Mesenchymal stem cell (in vitro differentiated cells and primary cell): ENCODE measurements at regions not wholly inside any gene's neighbourhood (a gene's known extent, or its start where the extent isn't known, plus 50 kb on each side); places are given as distances from the start of the nearest gene placed in this dataset.

Source experiments
- DNase-seq: peaks from one replicate; pipeline ENCODE4 v3.0.0-alpha.2; 2013
- H2AFZ ChIP-seq: one replicate; pipeline ENCODE4 v1.6.1; 2013; ENCODE audit warnings: low read depth, mild to moderate bottlenecking, control low read depth, inconsistent platforms, low read length, moderate library complexity
- H2AK5ac ChIP-seq: 2 replicates; pipeline ENCODE4 v1.6.1; 2013; ENCODE audit warnings: low read length, moderate library complexity, mild to moderate bottlenecking, inconsistent platforms; ENCODE audit not compliant: severe bottlenecking
- H2BK120ac ChIP-seq: one replicate; pipeline ENCODE4 v1.6.1; 2013; ENCODE audit warnings: low read depth, mild to moderate bottlenecking, inconsistent platforms, low read length, moderate library complexity
- H2BK12ac ChIP-seq, 2 experiments: one replicate each; pipeline ENCODE4 v1.6.1; 2013; ENCODE audit warnings: inconsistent platforms in 2 of 2, low read length in 2 of 2, mild to moderate bottlenecking in 2 of 2, moderate library complexity in 2 of 2, control low read depth in 1 of 2
- H2BK15ac ChIP-seq: one replicate; pipeline ENCODE4 v1.6.1; 2013; ENCODE audit warnings: mild to moderate bottlenecking, low read depth, inconsistent platforms; ENCODE audit not compliant: poor library complexity, severe bottlenecking
- H2BK5ac ChIP-seq: 2 replicates; pipeline ENCODE4 v1.6.1; 2013; ENCODE audit warnings: low read depth, mild to moderate bottlenecking, low read length, control low read depth, inconsistent platforms; ENCODE audit not compliant: poor library complexity, severe bottlenecking
- H3K14ac ChIP-seq, 2 experiments: one replicate each; pipeline ENCODE4 v1.6.1; 2013; ENCODE audit warnings: inconsistent platforms in 2 of 2, low read length in 2 of 2, control low read depth in 1 of 2, mild to moderate bottlenecking in 1 of 2, moderate library complexity in 1 of 2
- H3K18ac ChIP-seq, 2 experiments: one replicate each; pipeline ENCODE4 v1.6.1; 2013; ENCODE audit warnings: inconsistent platforms in 2 of 2, low read length in 2 of 2, control low read depth in 1 of 2, low read depth in 1 of 2, mild to moderate bottlenecking in 1 of 2
- H3K23ac ChIP-seq, 2 experiments: one replicate each; pipeline ENCODE4 v1.6.1; 2013; ENCODE audit warnings: inconsistent platforms in 2 of 2, low read length in 2 of 2, mild to moderate bottlenecking in 2 of 2, moderate library complexity in 2 of 2, control low read depth in 1 of 2
- H3K27ac ChIP-seq: 2 replicates; pipeline ENCODE4 v1.5.1; 2013; ENCODE audit warnings: mild to moderate bottlenecking, moderate library complexity, low read length, control low read depth, inconsistent platforms; ENCODE audit not compliant: poor library complexity, severe bottlenecking
- H3K27me3 ChIP-seq, 2 experiments: 2 replicates each; pipeline versions ENCODE4 v1.6.1 to v1.7.0; 2013; ENCODE audit warnings: low read length in 2 of 2, mild to moderate bottlenecking in 2 of 2, moderate library complexity in 2 of 2, control low read depth in 1 of 2, inconsistent platforms in 1 of 2; ENCODE audit not compliant: control insufficient read depth in 1 of 2, insufficient read depth in 1 of 2
- H3K36me3 ChIP-seq, 2 experiments: 2 replicates each; pipeline versions ENCODE4 v1.6.1 to v1.7.0; 2013; ENCODE audit warnings: low read length in 2 of 2, control low read depth in 1 of 2, inconsistent platforms in 1 of 2, low read depth in 1 of 2, mild to moderate bottlenecking in 1 of 2; ENCODE audit not compliant: insufficient read depth in 2 of 2, control insufficient read depth in 1 of 2
- H3K4ac ChIP-seq, 2 experiments: one replicate each; pipeline ENCODE4 v1.6.1; 2013; ENCODE audit warnings: inconsistent platforms in 2 of 2, low read length in 2 of 2, mild to moderate bottlenecking in 2 of 2, moderate library complexity in 2 of 2, control low read depth in 1 of 2, low read depth in 1 of 2
- H3K4me1 ChIP-seq: 2 replicates; pipeline ENCODE4 v1.6.1; 2013; ENCODE audit warnings: low read depth, low read length, control low read depth; ENCODE audit not compliant: control insufficient read depth, insufficient read depth
- H3K4me2 ChIP-seq: 2 replicates; pipeline ENCODE4 v1.6.1; 2013; ENCODE audit warnings: low read length, mild to moderate bottlenecking, inconsistent platforms; ENCODE audit not compliant: poor library complexity, severe bottlenecking
- H3K4me3 ChIP-seq, 2 experiments: 2 replicates each; pipeline versions ENCODE4 v1.5.1 to v1.7.0; 2013; ENCODE audit warnings: low read length in 2 of 2, mild to moderate bottlenecking in 2 of 2, control low read depth in 1 of 2, low read depth in 1 of 2; ENCODE audit not compliant: insufficient read depth in 1 of 2
- H3K79me1 ChIP-seq: replicated peaks from 2 replicates; pipeline ENCODE4 v1.6.1; 2013; ENCODE audit warnings: mild to moderate bottlenecking, control low read depth, low read length, inconsistent platforms; ENCODE audit not compliant: poor library complexity, severe bottlenecking
- H3K9ac ChIP-seq: 2 replicates; pipeline ENCODE4 v1.7.0; 2013; ENCODE audit warnings: mild to moderate bottlenecking, low read length, moderate library complexity
- H3K9me3 ChIP-seq: 2 replicates; pipeline ENCODE4 v1.7.0; 2013; ENCODE audit warnings: mild to moderate bottlenecking, low read length; ENCODE audit not compliant: control insufficient read depth
- H4K8ac ChIP-seq: one replicate; pipeline ENCODE4 v1.6.1; 2013; ENCODE audit warnings: inconsistent platforms, mild to moderate bottlenecking, low read length, moderate library complexity
- H4K91ac ChIP-seq: one replicate; pipeline ENCODE4 v1.6.1; 2013; ENCODE audit warnings: mild to moderate bottlenecking, low read length, inconsistent platforms
- WGBS: methylation state at CpG from one replicate; pipeline ENCODE4 v1.1.7; 2013; ENCODE audit warnings: mixed read lengths; 5-methylcytosine and 5-hydroxymethylcytosine counted together

DNA sequence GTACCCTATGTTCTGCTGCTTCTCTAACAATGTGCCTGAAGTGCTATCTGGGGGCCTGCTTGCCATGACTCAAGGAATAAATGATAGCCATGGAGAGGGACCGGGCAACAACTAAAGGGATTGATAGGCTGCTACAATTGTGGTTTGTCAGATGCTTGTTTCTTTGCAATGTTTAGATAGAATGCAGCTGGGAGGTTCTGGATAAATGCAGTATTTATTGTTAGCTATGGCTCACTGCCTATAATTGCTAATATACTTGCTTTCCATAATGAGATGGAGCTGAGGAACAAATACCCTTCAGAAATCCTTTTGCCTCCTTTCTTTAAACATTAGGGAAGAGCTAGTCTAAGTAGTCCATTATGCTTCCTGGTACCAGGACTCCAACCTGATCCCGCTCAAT is 575.2 kb upstream of the SYNCRIP start:
- Histone ChIP-seq H3K4me1 (no peaks in the 10 kb centered on the region), H2BK12ac (no peak overlapping the region), H3K36me3 (no peaks in the 10 kb centered on the region), H2AFZ (no peak overlapping the region), H3K4ac (no peak overlapping the region), H3K18ac (no peak overlapping the region), H2AK5ac (no peak overlapping the region), H2BK120ac (no peak overlapping the region), H3K23ac (no peak overlapping the region), H4K8ac (no peak overlapping the region), H3K4me2 (no peak overlapping the region), H4K91ac (no peak overlapping the region), H3K27ac (no peak overlapping the region), H3K27me3 (no peaks in the 10 kb centered on the region), H3K14ac (no peak overlapping the region), H2BK5ac (no peak overlapping the region), H3K9me3 (peaks cover 5% of the 10 kb centered on the region), H3K9ac (no peak overlapping the region), H3K79me1 (no peaks in the 10 kb centered on the region), H3K4me3 (no peak overlapping the region), H2BK15ac (no peak overlapping the region)
- no peak for DNase-seq
- WGBS = 63% methylated on average over 1 of the region's 2 CpGs

DNA sequence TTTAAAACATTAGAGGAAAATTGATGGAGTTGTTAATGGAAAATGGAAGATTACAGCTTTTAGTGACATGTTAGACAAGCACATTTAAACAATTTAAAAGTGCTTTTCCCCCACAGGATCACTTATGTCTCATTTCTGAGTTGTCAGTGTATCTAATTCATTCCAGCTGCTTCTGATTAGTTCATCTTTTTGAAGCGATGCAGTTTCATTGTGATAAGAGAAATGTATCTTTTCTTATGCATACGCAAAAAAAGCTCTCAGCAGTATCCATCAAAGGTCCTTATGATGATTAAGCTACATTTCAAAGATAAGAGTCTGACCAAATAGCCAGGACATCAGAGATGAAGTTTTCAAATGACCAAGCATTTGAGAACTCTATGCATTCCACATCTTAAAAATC is 572.6 kb upstream of the SYNCRIP start:
- Histone ChIP-seq H2BK5ac (no peak overlapping the region), H3K36me3 (no peaks in the 10 kb centered on the region), H4K91ac (no peak overlapping the region), H2BK12ac (no peak overlapping the region), H2BK15ac (no peak overlapping the region), H2AFZ (no peak overlapping the region), H3K23ac (no peak overlapping the region), H3K4ac (no peak overlapping the region), H2BK120ac (no peak overlapping the region), H3K4me2 (no peak overlapping the region), H3K4me1 (no peaks in the 10 kb centered on the region), H4K8ac (no peak overlapping the region), H3K4me3 (no peak overlapping the region), H3K18ac (no peak overlapping the region), H3K79me1 (no peaks in the 10 kb centered on the region), H3K9me3 (peaks cover 4% of the 10 kb centered on the region), H3K27ac (no peak overlapping the region), H3K14ac (no peak overlapping the region), H3K9ac (no peak overlapping the region), H3K27me3 (no peaks in the 10 kb centered on the region), H2AK5ac (no peak overlapping the region)
- DNase-seq = no peak
- WGBS = 90% methylated on average over 2 of the region's 2 CpGs

DNA sequence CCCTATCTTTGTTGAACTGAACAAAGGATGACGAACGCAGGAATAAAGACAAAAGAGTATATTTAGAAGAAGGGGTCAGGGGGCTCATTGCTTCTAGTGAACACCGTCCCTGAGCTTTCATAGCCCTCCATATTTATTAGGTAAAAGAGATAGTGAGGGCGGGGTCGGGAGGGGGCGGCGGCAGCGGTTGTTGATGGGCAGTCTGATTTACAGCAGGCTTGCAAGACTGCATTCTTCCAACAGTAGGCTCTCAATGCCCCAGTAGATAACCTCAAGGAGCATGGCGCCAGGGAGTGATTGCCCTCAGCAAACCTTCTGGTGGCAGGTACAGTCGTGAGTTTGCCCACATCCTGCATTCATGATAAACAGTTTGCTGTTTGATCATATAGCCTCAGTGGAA is 563.3 kb upstream of the SYNCRIP start:
- no peak overlapping the region for H3K4me2 ChIP-seq
- H3K27ac ChIP-seq = no peak overlapping the region
- no peak overlapping the region for H3K14ac ChIP-seq
- no peak overlapping the region for H3K18ac ChIP-seq
- no peaks in the 10 kb centered on the region for H3K36me3 ChIP-seq
- H3K9me3 ChIP-seq = peaks cover 14% of the 10 kb centered on the region
- no peaks in the 10 kb centered on the region for H3K27me3 ChIP-seq
- H3K79me1 ChIP-seq = no peaks in the 10 kb centered on the region
- no peak overlapping the region for H2BK5ac ChIP-seq
- H4K8ac ChIP-seq = no peak overlapping the region
- H2AK5ac ChIP-seq = no peak overlapping the region
- H3K4me3 ChIP-seq = no peak overlapping the region
- no peak overlapping the region for H4K91ac ChIP-seq
- no peak overlapping the region for H3K23ac ChIP-seq
- no peak overlapping the region for H2BK15ac ChIP-seq
- H3K4me1 ChIP-seq = no peaks in the 10 kb centered on the region
- H3K9ac ChIP-seq = no peak overlapping the region
- no peak overlapping the region for H2BK12ac ChIP-seq
- 88% methylated on average over 10 of the region's 10 CpGs for WGBS
- no peak overlapping the region for H3K4ac ChIP-seq
- H2BK120ac ChIP-seq = no peak overlapping the region
- DNase-seq = no peak
- no peak overlapping the region for H2AFZ ChIP-seq

DNA sequence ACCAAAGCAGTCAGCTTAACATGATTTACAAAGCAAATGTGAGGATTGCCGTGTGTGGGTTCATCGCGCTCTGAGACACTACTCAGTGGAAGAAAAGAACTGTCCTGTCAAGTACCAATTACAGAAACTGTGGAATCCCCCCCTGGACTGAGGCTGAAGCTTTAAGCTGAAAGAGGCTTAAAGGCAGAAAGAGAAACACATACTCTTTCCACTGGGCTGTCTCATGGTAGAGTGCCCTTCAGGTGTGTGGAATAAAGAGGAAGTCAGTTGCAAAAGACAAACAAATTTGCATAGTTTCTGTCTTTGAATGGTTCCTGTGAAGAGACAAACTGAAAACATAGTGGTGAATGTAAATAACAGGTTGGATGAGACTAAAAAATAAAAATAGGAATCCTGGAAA is 560.4 kb upstream of the SYNCRIP start:
- Histone ChIP-seq H3K4me2 (no peak overlapping the region), H2BK12ac (no peak overlapping the region), H4K8ac (no peak overlapping the region), H3K27me3 (no peaks in the 10 kb centered on the region), H3K4ac (no peak overlapping the region), H2AFZ (no peak overlapping the region), H3K9me3 (peaks cover 10% of the 10 kb centered on the region), H3K79me1 (no peaks in the 10 kb centered on the region), H4K91ac (no peak overlapping the region), H3K4me3 (no peak overlapping the region), H3K4me1 (no peaks in the 10 kb centered on the region), H2BK5ac (no peak overlapping the region), H3K36me3 (no peaks in the 10 kb centered on the region), H3K14ac (no peak overlapping the region), H2BK120ac (no peak overlapping the region), H2BK15ac (no peak overlapping the region), H3K18ac (no peak overlapping the region), H3K27ac (no peak overlapping the region), H3K9ac (no peak overlapping the region), H2AK5ac (no peak overlapping the region), H3K23ac (no peak overlapping the region)
- WGBS = 82% methylated on average over 3 of the region's 3 CpGs
- DNase-seq = no peak
